NK-92 treated with Interleukin-12 subunit alpha and Interleukin-12 subunit beta, amount 100 ng/mL, for 24 hours (cell line): ENCODE measurements at regions not wholly inside any gene's neighbourhood (a gene's known extent, or its start where the extent isn't known, plus 50 kb on each side); places are given as distances from the start of the nearest gene placed in this dataset.

Experiments used
- DNase-seq: peaks from one replicate; lab custom pipeline; 2025; lab: John Stamatoyannopoulos, UW

- no peak for DNase-seq
These were observed 212.3 kb downstream of the ERCC6L2 start for GRCh38 chr9:96087669-96088299.

GRCh38 chr9:96086936-96087571 lies 211.6 kb downstream of the ERCC6L2 start:
- no peak for DNase-seq

GRCh38 chr9:96085491-96086143 lies 210.1 kb downstream of the ERCC6L2 start:
- DNase-seq: no peak

GRCh38 chr9:96084331-96084734 lies 208.8 kb downstream of the ERCC6L2 start:
- DNase-seq: no peak

GRCh38 chr9:96082516-96083232 lies 207.2 kb downstream of the ERCC6L2 start:
- no peak for DNase-seq

GRCh38 chr9:96080364-96080763 lies 204.9 kb downstream of the ERCC6L2 start:
- DNase-seq: no peak

GRCh38 chr9:96079779-96080178 lies 204.3 kb downstream of the ERCC6L2 start:
- no peak for DNase-seq

- no peak for DNase-seq
These were observed 203.5 kb downstream of the ERCC6L2 start for GRCh38 chr9:96078897-96079490.

- DNase-seq: no peak
These were observed 200.3 kb downstream of the ERCC6L2 start for GRCh38 chr9:96075757-96076156.

GRCh38 chr9:96075111-96075510 lies 199.6 kb downstream of the ERCC6L2 start:
- DNase-seq: no peak

- DNase-seq: no peak
These were observed 198.3 kb downstream of the ERCC6L2 start for GRCh38 chr9:96073531-96074480.

- DNase-seq: no peak
These were observed 197.4 kb downstream of the ERCC6L2 start for GRCh38 chr9:96072930-96073329.

- DNase-seq: no peak
These were observed 196.3 kb downstream of the ERCC6L2 start for GRCh38 chr9:96071815-96072124.

GRCh38 chr9:96071076-96071814 lies 195.8 kb downstream of the ERCC6L2 start:
- DNase-seq: no peak

GRCh38 chr9:96069629-96070220 lies 194.2 kb downstream of the ERCC6L2 start:
- no peak for DNase-seq

GRCh38 chr9:96068511-96068910 lies 193.0 kb downstream of the ERCC6L2 start:
- DNase-seq: no peak

- no peak for DNase-seq
These were observed 192.1 kb downstream of the ERCC6L2 start for GRCh38 chr9:96067600-96067999.

GRCh38 chr9:96067004-96067403 lies 191.5 kb downstream of the ERCC6L2 start:
- no peak for DNase-seq

- DNase-seq: no peak
These were observed 190.2 kb downstream of the ERCC6L2 start for GRCh38 chr9:96065482-96066251.
